HFFc6 (cell line): ENCODE measurements at regions not wholly inside any gene's neighbourhood (a gene's known extent, or its start where the extent isn't known, plus 50 kb on each side); places are given as distances from the start of the nearest gene placed in this dataset.

Source experiments
- DNase-seq: peaks from one replicate; pipeline ENCODE4 v3.0.0-alpha.2; 2018
- H3K27ac Mint-ChIP-seq: 2 replicates; pipeline ENCODE4 v1.8.0; 2020; ENCODE audit warnings: mild to moderate bottlenecking, mixed read lengths
- H3K27me3 Mint-ChIP-seq: 2 replicates; pipeline ENCODE4 v1.8.0; 2021; ENCODE audit warnings: mild to moderate bottlenecking, moderate library complexity, mixed read lengths; ENCODE audit not compliant: insufficient read depth
- H3K36me3 Mint-ChIP-seq: 2 replicates; pipeline ENCODE4 v1.8.0; 2021; ENCODE audit warnings: low read depth, mixed read lengths
- H3K4me1 Mint-ChIP-seq: 2 replicates; pipeline ENCODE4 v1.8.0; 2020; ENCODE audit warnings: low read depth, mixed read lengths
- H3K4me3 Mint-ChIP-seq: 2 replicates; pipeline ENCODE4 v1.8.0; 2020; ENCODE audit warnings: mild to moderate bottlenecking, moderate library complexity, mixed read lengths
- H3K9me3 Mint-ChIP-seq: 2 replicates; pipeline ENCODE4 v1.8.0; 2020; ENCODE audit warnings: mild to moderate bottlenecking, mixed read lengths
- TF ChIP-seq, protein P1 (sequence below): fragments of 200-600 bp; sonication (generic); IDR thresholded peaks from 2 replicates; pipeline ENCODE4 v1.5.0; 2021; ENCODE audit warnings: antibody characterized with exemption, mild to moderate bottlenecking

DNA sequence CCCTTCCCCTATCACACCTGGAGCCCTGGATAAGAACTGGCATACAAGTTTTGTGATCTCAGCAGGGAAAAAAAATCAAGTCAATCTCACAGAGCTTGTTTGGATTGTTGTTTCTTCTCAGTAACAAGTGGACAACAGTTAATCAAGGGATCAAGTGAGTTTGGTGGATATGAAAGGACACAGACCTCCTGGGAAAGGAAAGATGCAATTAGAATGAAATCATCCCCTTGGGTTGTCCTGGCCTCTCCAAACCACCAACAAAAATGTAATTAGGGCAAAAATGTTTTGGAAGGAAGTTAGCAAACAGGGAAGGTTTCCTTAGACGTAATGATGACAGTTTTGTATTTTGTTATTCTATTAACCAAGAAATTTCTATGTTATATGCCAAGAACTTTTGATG is 99.1 kb upstream of the PRDM1 start:
- TF ChIP-seq, protein P1, sequence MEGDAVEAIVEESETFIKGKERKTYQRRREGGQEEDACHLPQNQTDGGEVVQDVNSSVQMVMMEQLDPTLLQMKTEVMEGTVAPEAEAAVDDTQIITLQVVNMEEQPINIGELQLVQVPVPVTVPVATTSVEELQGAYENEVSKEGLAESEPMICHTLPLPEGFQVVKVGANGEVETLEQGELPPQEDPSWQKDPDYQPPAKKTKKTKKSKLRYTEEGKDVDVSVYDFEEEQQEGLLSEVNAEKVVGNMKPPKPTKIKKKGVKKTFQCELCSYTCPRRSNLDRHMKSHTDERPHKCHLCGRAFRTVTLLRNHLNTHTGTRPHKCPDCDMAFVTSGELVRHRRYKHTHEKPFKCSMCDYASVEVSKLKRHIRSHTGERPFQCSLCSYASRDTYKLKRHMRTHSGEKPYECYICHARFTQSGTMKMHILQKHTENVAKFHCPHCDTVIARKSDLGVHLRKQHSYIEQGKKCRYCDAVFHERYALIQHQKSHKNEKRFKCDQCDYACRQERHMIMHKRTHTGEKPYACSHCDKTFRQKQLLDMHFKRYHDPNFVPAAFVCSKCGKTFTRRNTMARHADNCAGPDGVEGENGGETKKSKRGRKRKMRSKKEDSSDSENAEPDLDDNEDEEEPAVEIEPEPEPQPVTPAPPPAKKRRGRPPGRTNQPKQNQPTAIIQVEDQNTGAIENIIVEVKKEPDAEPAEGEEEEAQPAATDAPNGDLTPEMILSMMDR, result no peak
- no peaks in the 10 kb centered on the region for H3K36me3 Mint-ChIP-seq
- H3K27ac Mint-ChIP-seq, result peak overlapping the region; percentile 27; the same call in 1 of the 2 replicates
- no peak overlapping the region for H3K4me3 Mint-ChIP-seq
- H3K27me3 Mint-ChIP-seq, result no peaks in the 10 kb centered on the region
- H3K9me3 Mint-ChIP-seq, result no peaks in the 10 kb centered on the region
- H3K4me1 Mint-ChIP-seq, result peaks cover 47% of the 10 kb centered on the region
- peak; percentile 25 for DNase-seq

DNA sequence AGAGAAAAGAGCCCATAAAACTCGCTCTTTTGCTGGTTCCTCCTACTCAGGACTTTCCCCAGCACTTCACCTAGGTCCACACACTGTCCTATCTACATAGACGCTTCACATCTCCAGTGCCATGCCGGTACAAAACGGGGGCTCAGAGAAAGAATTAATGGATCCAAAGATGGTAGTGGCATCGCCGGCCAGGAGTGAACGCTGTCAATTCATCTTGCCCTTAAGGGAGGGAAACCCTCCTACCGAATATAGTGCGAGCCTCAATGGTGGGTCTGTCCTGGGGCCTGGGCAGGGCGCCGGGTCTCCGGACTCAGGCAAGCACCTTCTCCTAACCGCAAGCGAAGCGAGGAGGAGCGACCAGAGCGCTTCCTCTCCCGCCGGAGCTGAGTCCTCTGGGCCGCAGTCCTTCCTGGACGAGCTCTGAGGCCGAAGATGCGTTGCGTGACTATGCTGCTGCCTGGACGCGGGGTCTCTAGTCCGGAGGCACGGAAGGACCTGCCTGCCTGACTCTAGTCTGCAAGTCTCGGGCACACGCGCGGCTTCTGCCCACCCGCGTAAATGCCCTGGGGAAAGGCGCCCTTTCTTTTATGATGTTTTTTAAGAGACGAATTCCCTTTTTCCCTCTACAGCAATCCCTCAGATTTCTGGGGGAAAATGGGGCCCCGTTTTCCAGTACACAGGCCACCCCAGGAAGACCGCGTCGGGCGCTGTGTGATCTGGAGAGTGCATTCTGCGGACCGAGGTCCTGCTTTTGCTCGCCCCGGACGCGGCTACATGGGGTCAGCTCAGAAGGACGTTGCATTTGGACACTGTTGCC is 100.1 kb upstream of the PRDM1 start:
- Mint-ChIP-seq H3K27ac (no peak overlapping the region), H3K4me1 (peaks cover 37% of the 10 kb centered on the region), H3K9me3 (no peaks in the 10 kb centered on the region), H3K36me3 (peaks cover under 1% of the 10 kb centered on the region; the same call in 1 of the 2 replicates), H3K27me3 (no peaks in the 10 kb centered on the region), H3K4me3 (no peak overlapping the region)
- TF ChIP-seq, protein P1, result no peak
- no peak for DNase-seq

DNA sequence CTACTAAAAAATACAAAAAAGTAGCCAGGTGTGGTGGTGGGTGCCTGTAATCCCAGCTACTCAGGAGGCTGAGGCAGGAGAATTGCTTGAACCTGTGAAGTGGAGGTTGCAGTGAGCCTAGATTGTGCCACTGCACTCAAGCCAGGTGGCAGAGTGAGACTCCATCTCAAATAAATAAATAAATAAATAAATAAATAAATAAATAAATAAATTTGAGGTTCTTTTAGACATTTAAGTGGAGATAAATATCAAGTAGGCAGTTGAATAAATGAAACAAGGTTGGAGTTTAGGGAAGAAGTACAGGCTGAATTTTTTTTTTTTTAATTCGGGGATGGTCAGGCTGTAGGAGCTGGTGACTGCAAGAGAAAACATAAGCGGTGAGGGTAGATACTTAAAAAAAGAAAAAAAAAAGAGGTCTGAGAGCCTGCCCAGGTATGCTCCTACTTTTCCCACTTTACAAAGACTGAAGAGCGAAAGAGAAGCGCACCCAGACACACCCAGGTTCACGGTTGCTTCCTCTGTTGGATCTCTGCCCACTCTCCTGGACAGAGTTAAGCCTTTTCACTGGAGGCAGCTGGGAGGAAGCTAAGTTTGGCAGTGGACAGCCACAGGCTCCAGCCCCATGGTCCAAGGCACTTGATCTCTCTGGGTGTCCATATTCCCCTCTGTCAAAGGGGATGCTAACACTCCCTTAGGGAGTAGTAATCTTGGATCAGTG is 100.9 kb upstream of the PRDM1 start:
- no peak for DNase-seq
- H3K36me3 Mint-ChIP-seq, result peaks cover 4% of the 10 kb centered on the region; the same call in 1 of the 2 replicates
- peaks cover 30% of the 10 kb centered on the region for H3K4me1 Mint-ChIP-seq
- H3K9me3 Mint-ChIP-seq, result no peaks in the 10 kb centered on the region
- no peak overlapping the region for H3K4me3 Mint-ChIP-seq
- TF ChIP-seq, protein P1, result no peak
- H3K27ac Mint-ChIP-seq, result no peak overlapping the region
- no peaks in the 10 kb centered on the region for H3K27me3 Mint-ChIP-seq

DNA sequence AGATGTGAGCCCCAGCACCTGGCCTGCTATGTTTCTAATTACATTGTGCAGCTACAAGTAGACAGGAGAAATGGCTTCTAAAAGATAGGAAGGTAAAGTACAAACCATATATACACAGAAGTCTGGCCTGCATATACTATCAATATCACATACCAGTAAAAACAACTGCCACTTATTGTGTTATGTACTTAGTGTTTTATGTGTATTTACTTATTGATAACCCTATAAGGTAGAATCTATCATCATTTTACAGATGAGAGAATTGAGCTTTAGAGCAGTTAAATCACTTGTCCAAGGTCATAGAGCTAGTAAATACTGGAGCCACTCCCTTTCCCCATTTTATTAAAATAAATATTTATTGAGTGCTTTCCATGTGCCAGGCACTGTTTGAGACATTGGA is 102.4 kb upstream of the PRDM1 start:
- no peak for DNase-seq
- no peaks in the 10 kb centered on the region for H3K27me3 Mint-ChIP-seq
- peaks cover 4% of the 10 kb centered on the region; the same call in 1 of the 2 replicates for H3K36me3 Mint-ChIP-seq
- H3K4me1 Mint-ChIP-seq, result peaks cover 23% of the 10 kb centered on the region
- TF ChIP-seq, protein P1, result no peak
- H3K27ac Mint-ChIP-seq, result no peak overlapping the region
- no peak overlapping the region for H3K4me3 Mint-ChIP-seq
- H3K9me3 Mint-ChIP-seq, result no peaks in the 10 kb centered on the region

DNA sequence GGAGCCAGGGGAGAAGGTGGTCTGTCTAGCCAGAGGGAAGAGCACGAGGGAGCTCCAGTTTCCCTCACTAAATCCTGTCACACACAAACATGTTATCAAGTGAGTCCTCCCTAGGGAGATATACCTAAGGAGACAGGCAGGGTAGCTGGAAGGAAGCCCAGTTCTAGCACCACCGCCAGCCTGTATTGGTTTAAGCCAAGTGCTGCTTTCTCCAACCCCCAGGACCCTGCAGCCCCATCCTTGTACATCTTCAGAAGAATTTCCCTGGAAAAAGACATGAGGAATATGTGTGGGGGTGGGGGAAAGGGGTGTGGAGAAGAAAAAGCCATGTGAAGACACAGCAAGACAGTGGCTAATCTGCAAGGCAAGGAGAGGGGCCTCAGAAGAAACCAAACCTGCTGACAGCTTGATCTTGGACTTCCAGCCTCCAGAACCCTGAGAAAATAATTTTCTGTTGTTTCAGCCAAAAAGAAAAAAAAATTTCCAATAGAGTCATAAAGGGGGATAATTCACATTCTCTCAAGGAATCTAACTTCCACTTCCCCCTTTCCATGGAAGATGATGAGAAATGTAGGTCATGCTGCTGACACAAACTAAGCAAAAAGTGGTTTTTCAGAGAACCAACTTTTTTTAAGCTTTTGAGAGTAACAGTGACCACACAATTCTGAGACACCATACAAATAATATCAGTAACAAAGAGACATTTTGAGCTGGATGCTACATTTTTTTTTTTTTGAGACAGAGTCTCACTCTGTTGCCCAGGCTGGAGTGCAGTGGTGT is 103.2 kb upstream of the PRDM1 start:
- no peak overlapping the region for H3K4me3 Mint-ChIP-seq
- H3K9me3 Mint-ChIP-seq, result no peaks in the 10 kb centered on the region
- TF ChIP-seq, protein P1, result no peak
- H3K27ac Mint-ChIP-seq, result no peak overlapping the region
- no peaks in the 10 kb centered on the region for H3K27me3 Mint-ChIP-seq
- H3K36me3 Mint-ChIP-seq, result peaks cover 4% of the 10 kb centered on the region; the same call in 1 of the 2 replicates
- DNase-seq, result no peak
- H3K4me1 Mint-ChIP-seq, result peaks cover 15% of the 10 kb centered on the region
